ENCODE measurements at regions not wholly inside any gene's neighbourhood (a gene's known extent, or its start where the extent isn't known, plus 50 kb on each side); places are given as distances from the start of the nearest gene placed in this dataset.
"Not testable (repeated sequence)": the region's sequence is repeated elsewhere in the genome, so short reads cannot be mapped to it uniquely, and the experiment has no call there.

- Mint-ChIP-seq H3K36me3 (ENCODE audit: low read depth, unreplicated experiment) (no peaks in the 10 kb centered on the region), H3K27me3 (ENCODE audit: unreplicated experiment) (peaks cover 1% of the 10 kb centered on the region), H3K4me3 (ENCODE audit: unreplicated experiment) (no peak overlapping the region), H3K4me1 (ENCODE audit: unreplicated experiment) (no peaks in the 10 kb centered on the region), H3K9me3 (ENCODE audit: unreplicated experiment) (no peaks in the 10 kb centered on the region), H3K27ac (ENCODE audit: unreplicated experiment) (no peak overlapping the region)
- DNase-seq (ENCODE audit: low spot score) = no peak
- TF ChIP-seq CTCF (IDR thresholded peaks at IDR 0.05; ENCODE audit: unreplicated experiment) = no peak
These were observed 220.5 kb downstream of the RBM26 start for GRCh38 chr13:79185580-79185979.

GRCh38 chr13:79183231-79183630 is 222.8 kb downstream of the RBM26 start:
- H3K36me3 Mint-ChIP-seq (ENCODE audit: low read depth, unreplicated experiment) = no peaks in the 10 kb centered on the region
- no peaks in the 10 kb centered on the region for H3K27me3 Mint-ChIP-seq (ENCODE audit: unreplicated experiment)
- H3K27ac Mint-ChIP-seq (ENCODE audit: unreplicated experiment) = no peak overlapping the region
- no peak for DNase-seq (ENCODE audit: low spot score)
- H3K4me1 Mint-ChIP-seq (ENCODE audit: unreplicated experiment) = no peaks in the 10 kb centered on the region
- no peak for TF ChIP-seq CTCF (IDR thresholded peaks at IDR 0.05; ENCODE audit: unreplicated experiment)
- no peak overlapping the region for H3K4me3 Mint-ChIP-seq (ENCODE audit: unreplicated experiment)
- H3K9me3 Mint-ChIP-seq (ENCODE audit: unreplicated experiment) = no peaks in the 10 kb centered on the region

GRCh38 chr13:79173691-79174090 is 232.4 kb downstream of the RBM26 start:
- not testable (repeated sequence) for H3K4me1 Mint-ChIP-seq (ENCODE audit: unreplicated experiment); DNase-seq (ENCODE audit: low spot score); H3K27me3 Mint-ChIP-seq (ENCODE audit: unreplicated experiment); H3K9me3 Mint-ChIP-seq (ENCODE audit: unreplicated experiment); H3K27ac Mint-ChIP-seq (ENCODE audit: unreplicated experiment); H3K4me3 Mint-ChIP-seq (ENCODE audit: unreplicated experiment); H3K36me3 Mint-ChIP-seq (ENCODE audit: low read depth, unreplicated experiment)

GRCh38 chr13:79172924-79173323 is 233.1 kb downstream of the RBM26 start:
- not testable (repeated sequence) for DNase-seq (ENCODE audit: low spot score); H3K9me3 Mint-ChIP-seq (ENCODE audit: unreplicated experiment); H3K27ac Mint-ChIP-seq (ENCODE audit: unreplicated experiment); H3K4me3 Mint-ChIP-seq (ENCODE audit: unreplicated experiment); H3K36me3 Mint-ChIP-seq (ENCODE audit: low read depth, unreplicated experiment); H3K27me3 Mint-ChIP-seq (ENCODE audit: unreplicated experiment); H3K4me1 Mint-ChIP-seq (ENCODE audit: unreplicated experiment)

- H3K4me3 Mint-ChIP-seq (ENCODE audit: unreplicated experiment) = no peak overlapping the region
- H3K4me1 Mint-ChIP-seq (ENCODE audit: unreplicated experiment) = no peaks in the 10 kb centered on the region
- H3K27ac Mint-ChIP-seq (ENCODE audit: unreplicated experiment) = no peak overlapping the region
- no peak for DNase-seq (ENCODE audit: low spot score)
- H3K36me3 Mint-ChIP-seq (ENCODE audit: low read depth, unreplicated experiment) = no peaks in the 10 kb centered on the region
- peaks cover 3% of the 10 kb centered on the region for H3K27me3 Mint-ChIP-seq (ENCODE audit: unreplicated experiment)
- no peaks in the 10 kb centered on the region for H3K9me3 Mint-ChIP-seq (ENCODE audit: unreplicated experiment)
- no peak for TF ChIP-seq CTCF (IDR thresholded peaks at IDR 0.05; ENCODE audit: unreplicated experiment)
These were observed 234.7 kb downstream of the RBM26 start for GRCh38 chr13:79171141-79172061.

GRCh38 chr13:79160818-79161217 is 245.2 kb downstream of the RBM26 start:
- Mint-ChIP-seq H3K9me3 (ENCODE audit: unreplicated experiment) (no peaks in the 10 kb centered on the region), H3K27ac (ENCODE audit: unreplicated experiment) (no peak overlapping the region), H3K4me3 (ENCODE audit: unreplicated experiment) (no peak overlapping the region)

More at GRCh38 chr13:79160818-79161217, 245.2 kb downstream of the RBM26 start:
- no peak for TF ChIP-seq CTCF (IDR thresholded peaks at IDR 0.05; ENCODE audit: unreplicated experiment)
- H3K36me3 Mint-ChIP-seq (ENCODE audit: low read depth, unreplicated experiment) = no peaks in the 10 kb centered on the region
- no peaks in the 10 kb centered on the region for H3K27me3 Mint-ChIP-seq (ENCODE audit: unreplicated experiment)
- no peak for DNase-seq (ENCODE audit: low spot score)
- no peaks in the 10 kb centered on the region for H3K4me1 Mint-ChIP-seq (ENCODE audit: unreplicated experiment)
